Urinary bladder (tissue), 3 donors: ENCODE measurements at regions not wholly inside any gene's neighbourhood (a gene's known extent, or its start where the extent isn't known, plus 50 kb on each side); places are given as distances from the start of the nearest gene placed in this dataset.
A peak's percentile ranks its signal among the peaks of the same experiment; 100 is the strongest.

ENCODE experiments used
- DNase-seq: peaks from one replicate; pipeline ENCODE4 v3.0.0-alpha.2; 2015; ENCODE audit errors: extremely low spot score
- H3K27ac ChIP-seq: one replicate; pipeline ENCODE4 v1.5.1; 2013; ENCODE audit warnings: low read depth, mild to moderate bottlenecking, moderate library complexity
- H3K36me3 ChIP-seq: one replicate; pipeline ENCODE4 v1.6.1; 2013; ENCODE audit warnings: mild to moderate bottlenecking, moderate library complexity; ENCODE audit not compliant: insufficient read depth
- H3K4me1 ChIP-seq: one replicate; pipeline ENCODE4 v1.6.1; 2013; ENCODE audit warnings: mild to moderate bottlenecking, moderate library complexity; ENCODE audit not compliant: insufficient read depth
- H3K4me3 ChIP-seq: one replicate; pipeline ENCODE4 v1.5.1; 2013; ENCODE audit warnings: low read depth, low read length
- WGBS: extraction: QIAGEN DNeasy Blood & Tissue Kit; methylation state at CpG from one replicate; pipeline ENCODE4 v1.1.7; 2013; 5-methylcytosine and 5-hydroxymethylcytosine counted together
- donor health status: healthy with polysubstance abuse.
- donor health status: healthy.

- Histone ChIP-seq H3K36me3 (no peaks in the 10 kb centered on the region), H3K27ac (no peak overlapping the region), H3K4me1 (no peaks in the 10 kb centered on the region), H3K4me3 (no peak overlapping the region)
- no peak for DNase-seq
- WGBS, result 87% methylated on average over 7 of the region's 7 CpGs
These were observed 73.9 kb upstream of the DAB2IP start for GRCh38 chr9:121577572-121577971.

DNA sequence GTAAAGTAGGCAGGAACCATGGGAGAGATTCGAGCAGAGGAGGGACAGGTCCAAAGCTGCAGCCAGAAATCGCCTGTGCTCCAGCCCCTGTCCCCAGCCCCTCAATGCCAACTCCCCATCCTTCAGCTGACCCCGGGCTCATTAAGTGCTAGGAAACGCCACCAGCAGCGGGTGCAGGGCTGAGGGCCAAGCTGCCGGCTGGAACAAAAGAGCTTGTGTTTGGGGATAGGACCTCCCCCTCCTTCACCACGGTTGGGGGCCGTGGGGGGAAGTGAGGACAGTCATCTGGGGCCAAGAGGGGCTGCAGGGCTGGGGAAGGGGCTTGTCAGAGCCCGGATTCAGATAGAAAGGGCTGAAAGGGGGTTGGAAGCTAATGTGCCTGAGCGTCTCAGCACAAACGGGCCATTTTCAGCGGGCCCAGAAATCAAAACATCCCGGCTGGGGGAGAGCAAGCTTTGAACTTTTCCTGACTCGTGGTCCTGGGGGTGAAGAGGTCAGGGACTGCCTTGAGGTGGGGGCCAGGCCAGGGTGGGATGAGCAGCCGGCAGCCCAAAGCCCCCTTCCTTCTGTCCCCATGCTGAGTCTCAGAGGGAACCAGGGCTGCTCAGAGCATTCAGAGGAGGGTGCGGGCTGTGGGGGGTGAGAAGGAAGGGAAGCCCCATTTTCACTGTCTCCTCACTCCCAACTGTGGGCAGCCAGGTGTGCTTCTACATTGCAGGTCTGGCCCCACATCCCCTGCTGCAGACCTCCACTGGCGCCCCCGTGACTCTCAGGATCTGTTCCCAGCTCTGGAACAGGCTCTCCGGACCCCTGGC, 69.4 kb upstream of the DAB2IP start:
- Histone ChIP-seq H3K36me3 (no peaks in the 10 kb centered on the region), H3K4me3 (no peak overlapping the region), H3K27ac (no peak overlapping the region), H3K4me1 (no peaks in the 10 kb centered on the region)
- DNase-seq, result no peak
- 51% methylated on average over 19 of the region's 19 CpGs for WGBS

DNA sequence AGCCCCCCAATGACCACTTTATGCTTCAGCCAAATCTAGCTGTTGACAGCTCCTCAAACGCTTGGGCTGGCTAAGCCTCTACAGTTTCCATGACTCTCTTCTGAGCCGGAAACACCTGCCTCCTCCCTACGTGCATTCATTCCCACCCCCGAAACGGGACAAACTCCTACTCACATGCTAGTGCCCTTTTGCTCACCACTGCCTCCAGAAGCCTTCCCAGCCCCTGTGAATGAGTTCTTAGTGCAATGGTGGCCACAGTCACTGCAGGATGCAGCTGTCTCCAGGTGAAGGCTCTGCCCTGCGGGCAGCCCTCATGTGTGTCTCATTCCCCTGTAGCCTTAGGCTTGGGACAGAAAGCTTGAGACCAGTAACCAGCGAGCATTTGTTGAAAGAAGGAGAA, 68.8 kb upstream of the DAB2IP start:
- H3K27ac ChIP-seq, result no peak overlapping the region
- WGBS, result 87% methylated on average over 7 of the region's 7 CpGs
- H3K4me1 ChIP-seq, result no peaks in the 10 kb centered on the region
- no peak for DNase-seq
- no peak overlapping the region for H3K4me3 ChIP-seq
- no peaks in the 10 kb centered on the region for H3K36me3 ChIP-seq

DNA sequence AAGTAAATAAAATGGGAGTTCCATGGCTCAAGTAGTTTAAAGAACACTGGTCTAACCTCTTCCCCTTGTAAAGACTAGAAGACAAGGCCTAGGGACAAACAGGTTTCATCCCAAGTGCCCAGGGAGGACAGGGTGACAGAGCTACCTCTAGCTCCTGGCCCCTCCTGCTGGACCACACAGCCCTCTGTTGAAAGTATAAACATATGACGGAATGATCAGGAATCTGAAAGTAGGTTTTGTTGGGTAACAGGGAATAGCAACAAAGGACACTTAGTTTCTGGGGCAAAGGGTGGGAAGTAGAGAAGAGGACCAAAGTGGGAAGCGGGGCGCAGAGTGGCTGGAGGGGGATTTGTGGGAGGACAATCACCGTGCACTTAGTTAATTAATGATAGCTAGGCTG, 67.0 kb upstream of the DAB2IP start:
- H3K27ac ChIP-seq, result no peak overlapping the region
- H3K36me3 ChIP-seq, result no peaks in the 10 kb centered on the region
- WGBS, result 75% methylated on average over 4 of the region's 4 CpGs
- no peaks in the 10 kb centered on the region for H3K4me1 ChIP-seq
- DNase-seq, result no peak
- H3K4me3 ChIP-seq, result no peak overlapping the region

DNA sequence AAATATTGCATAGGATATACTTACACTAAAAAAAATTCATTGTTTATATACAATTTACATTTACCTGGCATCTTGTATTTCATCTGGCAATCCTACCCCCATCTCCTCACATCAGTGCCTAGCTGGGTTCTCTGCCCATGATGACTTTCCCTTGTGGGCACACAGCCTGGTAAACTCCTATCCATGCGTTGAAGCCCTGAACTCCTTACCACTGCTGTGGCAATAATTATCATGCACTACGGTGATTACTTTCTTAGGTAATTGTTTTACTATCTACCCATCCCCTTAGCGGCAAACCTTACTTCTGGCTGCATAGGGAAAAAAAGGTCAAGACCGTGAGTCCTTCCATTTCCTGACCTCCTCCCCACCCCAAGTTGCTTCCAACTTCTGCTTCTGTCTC, 63.6 kb upstream of the DAB2IP start:
- 92% methylated on average over 4 of the region's 4 CpGs for WGBS
- DNase-seq, result no peak
- no peak overlapping the region for H3K27ac ChIP-seq
- H3K36me3 ChIP-seq, result no peaks in the 10 kb centered on the region
- H3K4me1 ChIP-seq, result no peaks in the 10 kb centered on the region
- no peak overlapping the region for H3K4me3 ChIP-seq

- no peaks in the 10 kb centered on the region for H3K36me3 ChIP-seq
- no peak overlapping the region for H3K27ac ChIP-seq
- WGBS, result 96% methylated on average over 5 of the region's 5 CpGs
- DNase-seq, result no peak
- no peak overlapping the region for H3K4me3 ChIP-seq
- no peaks in the 10 kb centered on the region for H3K4me1 ChIP-seq
These were observed 61.4 kb upstream of the DAB2IP start for GRCh38 chr9:121589986-121590385.

- Histone ChIP-seq H3K27ac (no peak overlapping the region), H3K4me1 (no peaks in the 10 kb centered on the region), H3K36me3 (no peaks in the 10 kb centered on the region), H3K4me3 (no peak overlapping the region)
- WGBS, result 74% methylated on average over 2 of the region's 2 CpGs
- DNase-seq, result no peak
These were observed 59.2 kb upstream of the DAB2IP start for GRCh38 chr9:121592265-121592664.

DNA sequence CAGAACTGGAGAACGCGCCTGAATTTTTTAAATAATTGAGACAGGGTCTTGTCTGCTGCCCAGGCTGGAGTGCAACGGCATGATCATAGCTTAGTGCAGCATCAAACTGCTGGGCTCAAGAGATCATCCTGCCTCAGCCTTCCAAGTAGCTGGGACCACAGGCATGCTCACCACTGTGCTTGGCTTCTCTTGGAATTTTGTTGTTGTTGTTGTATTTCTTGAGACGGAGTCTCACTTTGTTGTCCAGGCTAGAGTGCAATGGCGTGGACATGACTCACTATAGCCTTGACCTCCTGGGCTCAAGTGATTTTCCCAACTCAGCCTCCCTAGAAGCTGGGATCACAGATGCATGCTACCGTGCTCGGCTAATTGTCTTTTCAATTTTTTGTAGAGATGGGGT, 58.4 kb upstream of the DAB2IP start:
- no peak for DNase-seq
- H3K36me3 ChIP-seq, result no peaks in the 10 kb centered on the region
- no peaks in the 10 kb centered on the region for H3K4me1 ChIP-seq
- H3K4me3 ChIP-seq, result no peak overlapping the region
- no peak overlapping the region for H3K27ac ChIP-seq
- 83% methylated on average over 7 of the region's 7 CpGs for WGBS

- H3K27ac ChIP-seq, result no peak overlapping the region
- no peaks in the 10 kb centered on the region for H3K4me1 ChIP-seq
- DNase-seq, result no peak
- 75% methylated on average over 1 of the region's 1 CpG for WGBS
- H3K36me3 ChIP-seq, result no peaks in the 10 kb centered on the region
- H3K4me3 ChIP-seq, result no peak overlapping the region
These were observed 54.9 kb upstream of the DAB2IP start for GRCh38 chr9:121596515-121596914.

- H3K4me3 ChIP-seq, result no peak overlapping the region
- H3K4me1 ChIP-seq, result no peaks in the 10 kb centered on the region
- H3K27ac ChIP-seq, result peak overlapping the region; percentile 57
- 34% methylated on average over 14 of the region's 14 CpGs for WGBS
- DNase-seq, result no peak
- H3K36me3 ChIP-seq, result no peaks in the 10 kb centered on the region
These were observed 53.7 kb upstream of the DAB2IP start for GRCh38 chr9:121597698-121598166.

GRCh38 chr9:121598167-121598964, 53.1 kb upstream of the DAB2IP start:
- DNase-seq, result peak; percentile 69
- Histone ChIP-seq H3K4me3 (peak overlapping the region; percentile 57), H3K27ac (peak overlapping the region; percentile 75), H3K36me3 (no peaks in the 10 kb centered on the region), H3K4me1 (no peaks in the 10 kb centered on the region)
- WGBS, result 12% methylated on average over 76 of the region's 76 CpGs

DNA sequence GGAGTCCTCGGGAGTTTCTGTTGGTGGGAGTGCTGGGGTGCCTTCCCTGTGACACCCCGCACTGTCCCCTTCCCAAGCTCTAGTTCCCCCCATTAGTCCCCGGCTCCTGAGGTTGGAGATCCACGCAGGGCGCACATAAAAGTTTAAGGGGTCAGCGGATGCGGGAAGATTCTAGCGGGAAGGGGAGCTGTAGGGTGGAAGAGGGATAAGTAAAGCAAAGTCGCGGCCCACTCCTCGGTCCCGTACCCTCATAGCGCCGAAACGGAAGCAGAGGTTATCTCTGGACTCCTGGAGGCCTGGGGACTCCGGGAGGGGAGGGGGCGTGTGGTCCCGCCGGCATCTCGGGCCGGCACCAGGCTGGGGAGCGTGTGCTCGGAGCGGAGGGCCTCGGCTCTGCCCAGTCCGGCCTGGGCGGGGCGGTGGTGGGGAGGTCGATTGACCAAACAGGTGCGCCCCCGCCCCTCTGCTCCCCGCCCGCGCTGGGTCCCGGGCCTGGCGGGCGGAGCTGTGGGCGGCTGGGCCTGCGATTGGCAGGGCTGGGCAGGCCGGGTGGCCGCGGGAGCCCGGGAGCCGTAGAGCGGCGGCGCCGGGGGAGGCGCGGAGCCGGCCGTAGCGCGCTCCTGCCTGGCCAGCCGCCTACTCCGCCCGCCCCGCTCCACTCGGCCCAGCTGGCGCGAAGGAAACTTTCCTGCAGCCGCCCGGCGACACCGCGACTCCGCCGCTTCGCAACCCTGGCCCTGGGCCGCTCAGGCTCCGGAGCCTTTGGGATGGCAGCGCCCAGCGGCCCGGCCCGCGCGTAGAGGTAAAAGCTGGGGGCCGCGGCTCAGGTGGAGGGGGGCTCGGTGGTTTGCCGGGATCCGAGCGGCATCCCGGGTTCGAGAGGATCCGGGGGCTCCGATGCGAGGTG, 52.2 kb upstream of the DAB2IP start:
- Histone ChIP-seq H3K36me3 (no peaks in the 10 kb centered on the region), H3K4me3 (peak overlapping the region; percentile 57), H3K4me1 (no peaks in the 10 kb centered on the region), H3K27ac (peak overlapping the region; percentile 75)
- no peak for DNase-seq
- 3% methylated on average over 88 of the region's 88 CpGs for WGBS

GRCh38 chr9:121599872-121600585, 51.4 kb upstream of the DAB2IP start:
- Histone ChIP-seq H3K4me3 (peak overlapping the region; percentile 57), H3K4me1 (no peaks in the 10 kb centered on the region), H3K27ac (no peak overlapping the region), H3K36me3 (no peaks in the 10 kb centered on the region)
- DNase-seq, result no peak
- 15% methylated on average over 25 of the region's 25 CpGs for WGBS
